ENCODE measurements at regions not wholly inside any gene's neighbourhood (a gene's known extent, or its start where the extent isn't known, plus 50 kb on each side); places are given as distances from the start of the nearest gene placed in this dataset.

DNA sequence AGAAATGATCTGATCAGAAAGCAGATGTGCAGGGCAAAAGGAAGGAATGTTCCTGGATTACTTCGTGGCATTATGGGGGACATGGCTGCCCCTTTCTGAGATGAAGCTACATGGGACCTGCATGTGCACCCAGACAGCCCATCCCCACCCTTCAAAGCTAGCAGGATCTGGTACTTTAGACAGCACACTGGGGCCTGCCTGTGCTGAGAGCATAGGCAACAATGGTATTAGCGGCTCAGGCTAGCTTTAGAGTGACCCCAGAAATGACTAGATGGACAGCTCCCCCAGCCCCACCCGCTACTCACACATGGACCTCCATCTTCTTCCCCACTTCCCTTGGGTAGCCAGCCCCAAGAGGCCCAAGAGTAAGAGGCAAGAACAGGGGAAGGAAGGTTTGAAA is 61.5 kb upstream of the NFE2L2 start:
- Histone ChIP-seq H3K36me3 (ENCODE audit: low read depth) (no peaks in the 10 kb centered on the region), H3K27me3 (ENCODE audit: insufficient read depth, poor library complexity, severe bottlenecking) (no peaks in the 10 kb centered on the region), H3K4me3 (ENCODE audit: severe bottlenecking) (no peak overlapping the region), H3K9me3 (ENCODE audit: severe bottlenecking) (no peaks in the 10 kb centered on the region), H3K4me1 (ENCODE audit: insufficient read depth, poor library complexity, severe bottlenecking) (peaks cover 29% of the 10 kb centered on the region), H3K27ac (ENCODE audit: poor library complexity, severe bottlenecking) (peak overlapping the region; percentile 50)
- ATAC-seq (ENCODE audit: low read depth) = no peak
- DNase-seq (ENCODE audit: low spot score) = no peak
- TF ChIP-seq, protein P1, sequence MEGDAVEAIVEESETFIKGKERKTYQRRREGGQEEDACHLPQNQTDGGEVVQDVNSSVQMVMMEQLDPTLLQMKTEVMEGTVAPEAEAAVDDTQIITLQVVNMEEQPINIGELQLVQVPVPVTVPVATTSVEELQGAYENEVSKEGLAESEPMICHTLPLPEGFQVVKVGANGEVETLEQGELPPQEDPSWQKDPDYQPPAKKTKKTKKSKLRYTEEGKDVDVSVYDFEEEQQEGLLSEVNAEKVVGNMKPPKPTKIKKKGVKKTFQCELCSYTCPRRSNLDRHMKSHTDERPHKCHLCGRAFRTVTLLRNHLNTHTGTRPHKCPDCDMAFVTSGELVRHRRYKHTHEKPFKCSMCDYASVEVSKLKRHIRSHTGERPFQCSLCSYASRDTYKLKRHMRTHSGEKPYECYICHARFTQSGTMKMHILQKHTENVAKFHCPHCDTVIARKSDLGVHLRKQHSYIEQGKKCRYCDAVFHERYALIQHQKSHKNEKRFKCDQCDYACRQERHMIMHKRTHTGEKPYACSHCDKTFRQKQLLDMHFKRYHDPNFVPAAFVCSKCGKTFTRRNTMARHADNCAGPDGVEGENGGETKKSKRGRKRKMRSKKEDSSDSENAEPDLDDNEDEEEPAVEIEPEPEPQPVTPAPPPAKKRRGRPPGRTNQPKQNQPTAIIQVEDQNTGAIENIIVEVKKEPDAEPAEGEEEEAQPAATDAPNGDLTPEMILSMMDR (IDR thresholded peaks at IDR 0.05; ENCODE audit: poor library complexity, severe bottlenecking) = no peak

DNA sequence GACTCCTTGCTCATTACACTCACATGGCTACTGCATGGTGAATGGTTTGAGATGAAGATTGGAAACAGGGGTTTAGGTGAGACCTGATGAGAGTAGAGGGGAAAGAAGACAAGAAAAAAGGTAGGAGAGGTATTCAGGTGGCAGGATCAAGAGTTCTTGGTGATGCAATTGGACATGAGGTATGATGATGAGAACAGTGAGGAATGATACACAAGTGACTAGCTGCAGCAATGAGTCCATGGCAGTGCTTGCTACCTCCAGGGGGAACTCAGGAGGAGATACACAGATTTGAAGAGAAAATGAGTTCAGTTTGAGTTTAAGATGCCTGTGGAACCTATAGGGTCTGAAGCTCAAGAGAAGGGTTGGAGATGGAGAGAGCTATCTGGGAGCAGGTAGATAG is 62.1 kb upstream of the NFE2L2 start:
- no peak overlapping the region for H3K27ac ChIP-seq (ENCODE audit: poor library complexity, severe bottlenecking)
- no peaks in the 10 kb centered on the region for H3K27me3 ChIP-seq (ENCODE audit: insufficient read depth, poor library complexity, severe bottlenecking)
- DNase-seq (ENCODE audit: low spot score) (no peak), ATAC-seq (ENCODE audit: low read depth) (no peak)
- H3K4me3 ChIP-seq (ENCODE audit: severe bottlenecking) = no peak overlapping the region
- peaks cover 29% of the 10 kb centered on the region for H3K4me1 ChIP-seq (ENCODE audit: insufficient read depth, poor library complexity, severe bottlenecking)
- TF ChIP-seq, protein P1 (IDR thresholded peaks at IDR 0.05; ENCODE audit: poor library complexity, severe bottlenecking) = no peak
- no peaks in the 10 kb centered on the region for H3K9me3 ChIP-seq (ENCODE audit: severe bottlenecking)
- no peaks in the 10 kb centered on the region for H3K36me3 ChIP-seq (ENCODE audit: low read depth)

DNA sequence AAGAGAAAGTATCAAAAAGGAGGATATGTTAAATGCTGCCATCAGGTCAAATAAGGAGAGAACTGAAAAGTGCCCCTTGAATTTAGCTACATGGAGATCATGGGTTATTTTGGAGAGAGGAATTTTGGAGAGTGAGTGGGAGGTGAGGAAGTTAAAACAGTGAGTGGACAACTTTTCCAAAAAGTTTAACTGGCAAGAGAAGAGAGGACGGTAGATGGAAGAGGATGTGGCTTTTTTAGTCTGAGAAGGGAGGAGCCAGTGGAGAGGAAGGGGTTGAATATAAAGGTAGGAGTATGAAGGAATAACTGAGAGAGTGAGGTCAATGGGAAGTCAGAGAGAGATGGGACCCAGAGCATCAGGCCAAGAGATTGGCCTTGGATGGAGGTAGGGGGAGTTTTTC is 62.5 kb upstream of the NFE2L2 start:
- Histone ChIP-seq H3K4me3 (ENCODE audit: severe bottlenecking) (no peak overlapping the region), H3K27ac (ENCODE audit: poor library complexity, severe bottlenecking) (no peak overlapping the region), H3K4me1 (ENCODE audit: insufficient read depth, poor library complexity, severe bottlenecking) (peaks cover 29% of the 10 kb centered on the region), H3K9me3 (ENCODE audit: severe bottlenecking) (no peaks in the 10 kb centered on the region), H3K36me3 (ENCODE audit: low read depth) (0 out of 2 replicates have a peak, but pooled peaks cover 3% of the 10 kb centered on the region), H3K27me3 (ENCODE audit: insufficient read depth, poor library complexity, severe bottlenecking) (no peaks in the 10 kb centered on the region)
- TF ChIP-seq, protein P1 (IDR thresholded peaks at IDR 0.05; ENCODE audit: poor library complexity, severe bottlenecking) = no peak
- no peak for DNase-seq (ENCODE audit: low spot score)
- no peak for ATAC-seq (ENCODE audit: low read depth)

DNA sequence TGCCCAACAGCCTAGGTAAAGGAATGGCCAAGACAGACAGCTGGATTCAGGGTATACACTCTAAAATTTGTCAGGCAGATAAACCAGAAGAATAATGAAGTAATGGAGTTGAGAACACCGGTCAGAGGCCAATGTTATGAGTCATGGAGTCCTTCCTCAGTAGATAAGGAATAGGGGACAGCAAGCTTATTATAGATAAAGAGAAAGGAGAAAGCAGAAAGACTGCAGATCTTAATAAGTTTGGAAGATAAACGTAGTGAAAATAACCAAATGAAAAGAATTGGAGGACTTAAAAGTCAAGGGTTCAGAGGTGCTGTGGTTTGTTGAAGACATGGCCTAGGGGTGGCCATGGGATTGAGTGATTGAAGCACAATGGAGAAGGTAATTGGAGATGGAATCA is 63.5 kb upstream of the NFE2L2 start:
- Histone ChIP-seq H3K4me1 (ENCODE audit: insufficient read depth, poor library complexity, severe bottlenecking) (peaks cover 20% of the 10 kb centered on the region), H3K27ac (ENCODE audit: poor library complexity, severe bottlenecking) (no peak overlapping the region), H3K4me3 (ENCODE audit: severe bottlenecking) (no peak overlapping the region), H3K27me3 (ENCODE audit: insufficient read depth, poor library complexity, severe bottlenecking) (no peaks in the 10 kb centered on the region), H3K9me3 (ENCODE audit: severe bottlenecking) (no peaks in the 10 kb centered on the region), H3K36me3 (ENCODE audit: low read depth) (0 out of 2 replicates have a peak, but pooled peaks cover 3% of the 10 kb centered on the region)
- TF ChIP-seq, protein P1 (IDR thresholded peaks at IDR 0.05; ENCODE audit: poor library complexity, severe bottlenecking) = no peak
- DNase-seq (ENCODE audit: low spot score) (no peak), ATAC-seq (ENCODE audit: low read depth) (no peak)

DNA sequence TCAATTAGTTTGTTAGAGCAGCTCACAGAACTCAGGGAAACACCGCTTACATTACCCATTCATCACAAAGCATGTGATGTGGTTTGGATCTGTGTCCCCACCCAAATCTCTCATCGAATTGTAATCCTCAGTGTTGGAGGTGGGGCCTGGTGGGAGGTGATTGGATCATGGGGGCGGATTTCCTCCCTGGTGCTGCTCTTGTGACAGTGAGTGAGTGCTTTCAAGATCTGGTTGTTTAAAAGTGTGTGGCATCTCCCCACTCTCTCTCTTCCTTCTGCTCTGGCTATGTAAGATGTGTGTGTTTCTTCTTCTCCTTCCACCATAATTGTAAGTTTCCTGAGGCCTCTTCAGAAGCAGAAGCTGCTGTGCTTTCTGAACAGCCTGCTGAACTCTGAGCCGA is 63.5 kb upstream of the AGPS start:
- no peaks in the 10 kb centered on the region for H3K27me3 ChIP-seq (ENCODE audit: insufficient read depth, poor library complexity, severe bottlenecking)
- ATAC-seq (ENCODE audit: low read depth) (no peak), DNase-seq (ENCODE audit: low spot score) (no peak)
- H3K36me3 ChIP-seq (ENCODE audit: low read depth) = peaks cover 12% of the 10 kb centered on the region
- H3K27ac ChIP-seq (ENCODE audit: poor library complexity, severe bottlenecking) = no peak overlapping the region
- peaks cover 16% of the 10 kb centered on the region for H3K4me1 ChIP-seq (ENCODE audit: insufficient read depth, poor library complexity, severe bottlenecking)
- no peak overlapping the region for H3K4me3 ChIP-seq (ENCODE audit: severe bottlenecking)
- no peaks in the 10 kb centered on the region for H3K9me3 ChIP-seq (ENCODE audit: severe bottlenecking)
- TF ChIP-seq, protein P1 (IDR thresholded peaks at IDR 0.05; ENCODE audit: poor library complexity, severe bottlenecking) = no peak
